WTC11 (cell line): ENCODE measurements at regions not wholly inside any gene's neighbourhood (a gene's known extent, or its start where the extent isn't known, plus 50 kb on each side); places are given as distances from the start of the nearest gene placed in this dataset.

Source experiments
- ATAC-seq: fragments of 200-7000 bp; cut with Tn5 transposase; 2 replicates; pipeline ENCODE4 v1.10.0; 2021; ENCODE audit warnings: mild to moderate bottlenecking, moderate library complexity
- CTCF ChIA-PET: fragments of 300-600 bp; sonication (Branson Sonifier 250); formaldehyde crosslinking; loops from one replicate; lab custom pipeline; 2021; ENCODE audit warnings: antibody characterized with exemption; lab: Charles Lee
- POLR2A ChIA-PET: fragments of 350-600 bp; sonication (Branson Sonifier 250); formaldehyde crosslinking; loops from one replicate; lab custom pipeline; 2021; ENCODE audit warnings: antibody characterized with exemption; lab: Charles Lee
- DNase-seq: peaks from one replicate; pipeline ENCODE4 v3.0.0; 2021; ENCODE audit warnings: low spot score
- H3K27ac Mint-ChIP-seq: 2 replicates; pipeline ENCODE4 v1.8.0; 2021; ENCODE audit warnings: mixed read lengths
- H3K27me3 Mint-ChIP-seq: 2 replicates; pipeline ENCODE4 v1.8.0; 2021; ENCODE audit warnings: low read depth, mild to moderate bottlenecking, moderate library complexity, mixed read lengths
- H3K36me3 Mint-ChIP-seq: 2 replicates; pipeline ENCODE4 v1.8.0; 2021; ENCODE audit warnings: mixed read lengths
- H3K4me1 Mint-ChIP-seq: 2 replicates; pipeline ENCODE4 v1.8.0; 2022; ENCODE audit warnings: mixed read lengths
- H3K4me3 Mint-ChIP-seq: 2 replicates; pipeline ENCODE4 v1.8.0; 2021; ENCODE audit warnings: mild to moderate bottlenecking, moderate library complexity, mixed read lengths
- H3K9me3 Mint-ChIP-seq: 2 replicates; pipeline ENCODE4 v1.8.0; 2021; ENCODE audit warnings: mixed read lengths
- AFF4 ChIP-seq: sonication (generic); formaldehyde crosslinking; IDR thresholded peaks from 2 replicates; pipeline ENCODE4 v1.8.1; 2023; ENCODE audit warnings: mild to moderate bottlenecking, missing genetic modification reagents, borderline replicate concordance
- ATF2 ChIP-seq: sonication (generic); formaldehyde crosslinking; IDR thresholded peaks from 2 replicates; pipeline ENCODE4 v1.8.1; 2022; ENCODE audit warnings: low read depth, missing genetic modification reagents, borderline replicate concordance
- ATF3 ChIP-seq: sonication (generic); formaldehyde crosslinking; conservative IDR thresholded peaks from 2 replicates; pipeline ENCODE4 v1.8.1; 2022; ENCODE audit warnings: mild to moderate bottlenecking, missing genetic modification reagents
- CREB1 ChIP-seq: sonication (generic); formaldehyde crosslinking; IDR thresholded peaks from 2 replicates; pipeline ENCODE4 v1.8.0; 2023; ENCODE audit warnings: mild to moderate bottlenecking, missing genetic modification reagents
- ESRRA ChIP-seq: sonication (generic); formaldehyde crosslinking; IDR thresholded peaks from 2 replicates; pipeline ENCODE4 v1.8.1; 2022; ENCODE audit warnings: mild to moderate bottlenecking, missing genetic modification reagents, borderline replicate concordance
- ETV6 ChIP-seq: sonication (generic); formaldehyde crosslinking; IDR thresholded peaks from 2 replicates; pipeline ENCODE4 v1.8.1; 2022; ENCODE audit warnings: mild to moderate bottlenecking, missing genetic modification reagents
- HMGA2 ChIP-seq: fragments of 250-450 bp; sonication (Bioruptor Pico); IDR thresholded peaks from 2 replicates; pipeline ENCODE4 v1.4.0; 2021; ENCODE audit warnings: mild to moderate bottlenecking, moderate library complexity
- HMGXB4 ChIP-seq: sonication (generic); formaldehyde crosslinking; IDR thresholded peaks from 2 replicates; pipeline ENCODE4 v1.8.1; 2023; ENCODE audit warnings: mild to moderate bottlenecking, moderate library complexity, missing genetic modification reagents
- JUN ChIP-seq: sonication (generic); formaldehyde crosslinking; IDR thresholded peaks from 2 replicates; pipeline ENCODE4 v1.8.0; 2023; ENCODE audit warnings: mild to moderate bottlenecking, missing genetic modification reagents
- MAX ChIP-seq: sonication (generic); formaldehyde crosslinking; IDR thresholded peaks from 2 replicates; pipeline ENCODE4 v1.8.0; 2022; ENCODE audit warnings: mild to moderate bottlenecking, missing genetic modification reagents
- NR1H2 ChIP-seq: sonication (generic); formaldehyde crosslinking; IDR thresholded peaks from 2 replicates; pipeline ENCODE4 v1.9.0; 2021; ENCODE audit warnings: mild to moderate bottlenecking, moderate library complexity, missing genetic modification reagents
- NR2C2 ChIP-seq: sonication (generic); formaldehyde crosslinking; IDR thresholded peaks from 2 replicates; pipeline ENCODE4 v1.8.0; 2022; ENCODE audit warnings: mild to moderate bottlenecking, missing genetic modification reagents
- PREB ChIP-seq: sonication (generic); formaldehyde crosslinking; IDR thresholded peaks from 2 replicates; pipeline ENCODE4 v1.8.1; 2022; ENCODE audit warnings: mild to moderate bottlenecking, missing genetic modification reagents, moderate library complexity, borderline replicate concordance
- RELA ChIP-seq: sonication (generic); formaldehyde crosslinking; IDR thresholded peaks from 2 replicates; pipeline ENCODE4 v1.8.1; 2022; ENCODE audit warnings: missing genetic modification reagents, mild to moderate bottlenecking, borderline replicate concordance
- SMAD4 ChIP-seq: sonication (generic); formaldehyde crosslinking; IDR thresholded peaks from 2 replicates; pipeline ENCODE4 v1.8.0; 2022; ENCODE audit warnings: mild to moderate bottlenecking, missing genetic modification reagents
- TCF7 ChIP-seq: sonication (generic); formaldehyde crosslinking; IDR thresholded peaks from 2 replicates; pipeline ENCODE4 v1.8.0; 2022; ENCODE audit warnings: mild to moderate bottlenecking, low read depth, missing genetic modification reagents, moderate library complexity
- USF2 ChIP-seq: sonication (generic); formaldehyde crosslinking; IDR thresholded peaks from 2 replicates; pipeline ENCODE4 v1.8.1; 2023; ENCODE audit warnings: mild to moderate bottlenecking, missing genetic modification reagents, moderate library complexity
- ZNF281 ChIP-seq: sonication (generic); formaldehyde crosslinking; IDR thresholded peaks from 2 replicates; pipeline ENCODE4 v1.8.0; 2023; ENCODE audit warnings: mild to moderate bottlenecking, missing genetic modification reagents
- ZNF423 ChIP-seq: fragments of 250-450 bp; sonication (Bioruptor Pico); IDR thresholded peaks from 2 replicates; pipeline ENCODE4 v2.1.2; 2022; ENCODE audit warnings: mild to moderate bottlenecking, moderate library complexity
- ZNF512 ChIP-seq: sonication (generic); formaldehyde crosslinking; IDR thresholded peaks from 2 replicates; pipeline ENCODE4 v1.8.1; 2022; ENCODE audit warnings: missing genetic modification reagents, borderline replicate concordance
- ZSCAN18 ChIP-seq: fragments of 250-450 bp; sonication (Bioruptor Pico); IDR thresholded peaks from 2 replicates; pipeline ENCODE4 v2.1.2; 2022; ENCODE audit warnings: mild to moderate bottlenecking, moderate library complexity

GRCh38 chr13:52949044-52949443, 79.6 kb upstream of the OLFM4 start (continued):
- TF ChIP-seq ATF3 (CRISPR knock-in tag): no peak
- TF ChIP-seq USF2 (CRISPR knock-in tag): no peak
- no peak for TF ChIP-seq AFF4 (CRISPR knock-in tag)
- no peak for TF ChIP-seq ZNF281
- TF ChIP-seq RELA (CRISPR knock-in tag): no peak
- TF ChIP-seq TCF7: no peak
- TF ChIP-seq PREB (CRISPR knock-in tag): no peak
- TF ChIP-seq NR1H2 (CRISPR knock-in tag): no peak
- no peak for TF ChIP-seq ETV6 (CRISPR knock-in tag)
- no peak for TF ChIP-seq SMAD4 (CRISPR knock-in tag)

- ChIA-PET POLR2A (no interaction called here), CTCF (interaction anchor here (1.2 to 3.0 kb wide), 5 partner anchors 20 to 204 kb away, joined by 3 to 17 read pairs (median 5); no protein-coding TSS in a partner anchor)
- Mint-ChIP-seq H3K4me1 (peaks cover 52% of the 10 kb centered on the region), H3K27ac (no peak overlapping the region), H3K36me3 (no peaks in the 10 kb centered on the region), H3K4me3 (no peak overlapping the region), H3K27me3 (peaks cover 58% of the 10 kb centered on the region), H3K9me3 (peaks cover 27% of the 10 kb centered on the region)
- DNase-seq (no peak), ATAC-seq (peak; percentile 67)
- TF ChIP-seq ETV6 (CRISPR knock-in tag): no peak
- TF ChIP-seq NR2C2 (CRISPR knock-in tag): no peak
- TF ChIP-seq ZSCAN18: no peak
- no peak for TF ChIP-seq HMGA2 (CRISPR knock-in tag)
- TF ChIP-seq ATF2 (CRISPR knock-in tag): no peak
- TF ChIP-seq ZNF512 (CRISPR knock-in tag): no peak
- TF ChIP-seq ZNF423: no peak
- TF ChIP-seq JUN (CRISPR knock-in tag): no peak
- TF ChIP-seq CREB1 (CRISPR knock-in tag): no peak
- TF ChIP-seq HMGXB4 (CRISPR knock-in tag): no peak
- TF ChIP-seq MAX (CRISPR knock-in tag): no peak
- TF ChIP-seq ESRRA (CRISPR knock-in tag): no peak
These were observed 80.7 kb upstream of the OLFM4 start for GRCh38 chr13:52947921-52948373.
